Parathyroid adenoma (tissue), 2 donors: ENCODE measurements at regions not wholly inside any gene's neighbourhood (a gene's known extent, or its start where the extent isn't known, plus 50 kb on each side); places are given as distances from the start of the nearest gene placed in this dataset.

Experiments
- H2AFZ ChIP-seq: fragments of 300-600 bp; sonication (generic); one replicate; pipeline ENCODE4 v1.7.0; 2017; ENCODE audit warnings: antibody characterized with exemption, mild to moderate bottlenecking
- H3K27ac ChIP-seq: fragments of 300-600 bp; sonication (generic); one replicate; pipeline ENCODE4 v1.7.0; 2017
- H3K27me3 ChIP-seq: fragments of 300-600 bp; sonication (generic); one replicate; pipeline ENCODE4 v1.7.0; 2017; ENCODE audit warnings: low read length; ENCODE audit not compliant: control insufficient read depth, insufficient read depth
- H3K36me3 ChIP-seq: fragments of 300-600 bp; sonication (generic); one replicate; pipeline ENCODE4 v1.7.0; 2017; ENCODE audit warnings: low read length; ENCODE audit not compliant: control insufficient read depth, insufficient read depth
- H3K4me1 ChIP-seq: fragments of 300-600 bp; sonication (generic); one replicate; pipeline ENCODE4 v1.7.0; 2017; ENCODE audit warnings: control low read depth
- H3K4me2 ChIP-seq: fragments of 300-600 bp; sonication (generic); one replicate; pipeline ENCODE4 v1.7.0; 2017; ENCODE audit warnings: low read length
- H3K4me3 ChIP-seq: fragments of 300-600 bp; sonication (generic); one replicate; pipeline ENCODE4 v1.7.0; 2017; ENCODE audit warnings: low read depth, low read length
- H3K79me2 ChIP-seq: fragments of 300-600 bp; sonication (generic); one replicate; pipeline ENCODE4 v1.7.0; 2017; ENCODE audit warnings: control low read depth
- H3K9ac ChIP-seq: fragments of 300-600 bp; sonication (generic); one replicate; pipeline ENCODE4 v1.7.0; 2017; ENCODE audit warnings: mild to moderate bottlenecking
- H3K9me3 ChIP-seq: fragments of 300-600 bp; sonication (generic); one replicate; pipeline ENCODE4 v1.7.0; 2017; ENCODE audit warnings: low read length; ENCODE audit not compliant: control insufficient read depth
- TF ChIP-seq, protein P1 (sequence below): fragments of 300-600 bp; sonication (generic); IDR thresholded peaks from one replicate; pipeline ENCODE4 v1.7.0; 2017; ENCODE audit warnings: antibody characterized with exemption, mild to moderate bottlenecking
- donor health status: primary hyperparathyroidism.

- Histone ChIP-seq H3K27me3 (no peaks in the 10 kb centered on the region), H3K36me3 (no peaks in the 10 kb centered on the region), H3K79me2 (no peaks in the 10 kb centered on the region), H3K27ac (no peak overlapping the region), H3K4me3 (no peak overlapping the region), H3K9ac (no peak overlapping the region), H3K9me3 (no peaks in the 10 kb centered on the region), H3K4me2 (no peak overlapping the region), H2AFZ (no peak overlapping the region), H3K4me1 (no peaks in the 10 kb centered on the region)
- TF ChIP-seq, protein P1, sequence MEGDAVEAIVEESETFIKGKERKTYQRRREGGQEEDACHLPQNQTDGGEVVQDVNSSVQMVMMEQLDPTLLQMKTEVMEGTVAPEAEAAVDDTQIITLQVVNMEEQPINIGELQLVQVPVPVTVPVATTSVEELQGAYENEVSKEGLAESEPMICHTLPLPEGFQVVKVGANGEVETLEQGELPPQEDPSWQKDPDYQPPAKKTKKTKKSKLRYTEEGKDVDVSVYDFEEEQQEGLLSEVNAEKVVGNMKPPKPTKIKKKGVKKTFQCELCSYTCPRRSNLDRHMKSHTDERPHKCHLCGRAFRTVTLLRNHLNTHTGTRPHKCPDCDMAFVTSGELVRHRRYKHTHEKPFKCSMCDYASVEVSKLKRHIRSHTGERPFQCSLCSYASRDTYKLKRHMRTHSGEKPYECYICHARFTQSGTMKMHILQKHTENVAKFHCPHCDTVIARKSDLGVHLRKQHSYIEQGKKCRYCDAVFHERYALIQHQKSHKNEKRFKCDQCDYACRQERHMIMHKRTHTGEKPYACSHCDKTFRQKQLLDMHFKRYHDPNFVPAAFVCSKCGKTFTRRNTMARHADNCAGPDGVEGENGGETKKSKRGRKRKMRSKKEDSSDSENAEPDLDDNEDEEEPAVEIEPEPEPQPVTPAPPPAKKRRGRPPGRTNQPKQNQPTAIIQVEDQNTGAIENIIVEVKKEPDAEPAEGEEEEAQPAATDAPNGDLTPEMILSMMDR = no peak
Measured at GRCh38 chr15:39239562-39239961, 341.3 kb upstream of the THBS1 start.

- TF ChIP-seq, protein P1 = no peak
- Histone ChIP-seq H3K4me2 (no peak overlapping the region), H2AFZ (no peak overlapping the region), H3K79me2 (no peaks in the 10 kb centered on the region), H3K4me3 (no peak overlapping the region), H3K36me3 (no peaks in the 10 kb centered on the region), H3K9me3 (no peaks in the 10 kb centered on the region), H3K27ac (no peak overlapping the region), H3K27me3 (no peaks in the 10 kb centered on the region), H3K4me1 (no peaks in the 10 kb centered on the region), H3K9ac (no peak overlapping the region)
Measured at GRCh38 chr15:39242345-39242744, 338.5 kb upstream of the THBS1 start.

- Histone ChIP-seq H2AFZ (no peak overlapping the region), H3K4me3 (no peak overlapping the region), H3K27me3 (no peaks in the 10 kb centered on the region), H3K4me2 (no peak overlapping the region), H3K4me1 (no peaks in the 10 kb centered on the region), H3K36me3 (no peaks in the 10 kb centered on the region), H3K27ac (no peak overlapping the region), H3K79me2 (no peaks in the 10 kb centered on the region), H3K9ac (no peak overlapping the region), H3K9me3 (no peaks in the 10 kb centered on the region)
- TF ChIP-seq, protein P1 = no peak
Measured at GRCh38 chr15:39243396-39243795, 337.5 kb upstream of the THBS1 start.

- H3K4me3 ChIP-seq = no peak overlapping the region
- no peak overlapping the region for H3K27ac ChIP-seq
- no peaks in the 10 kb centered on the region for H3K27me3 ChIP-seq
- H3K4me1 ChIP-seq = no peaks in the 10 kb centered on the region
- TF ChIP-seq, protein P1 = no peak
- no peaks in the 10 kb centered on the region for H3K79me2 ChIP-seq
- H3K9me3 ChIP-seq = no peaks in the 10 kb centered on the region
- no peak overlapping the region for H3K4me2 ChIP-seq
- no peak overlapping the region for H2AFZ ChIP-seq
- H3K36me3 ChIP-seq = no peaks in the 10 kb centered on the region
- no peak overlapping the region for H3K9ac ChIP-seq
Measured at GRCh38 chr15:39244776-39245175, 336.1 kb upstream of the THBS1 start.

DNA sequence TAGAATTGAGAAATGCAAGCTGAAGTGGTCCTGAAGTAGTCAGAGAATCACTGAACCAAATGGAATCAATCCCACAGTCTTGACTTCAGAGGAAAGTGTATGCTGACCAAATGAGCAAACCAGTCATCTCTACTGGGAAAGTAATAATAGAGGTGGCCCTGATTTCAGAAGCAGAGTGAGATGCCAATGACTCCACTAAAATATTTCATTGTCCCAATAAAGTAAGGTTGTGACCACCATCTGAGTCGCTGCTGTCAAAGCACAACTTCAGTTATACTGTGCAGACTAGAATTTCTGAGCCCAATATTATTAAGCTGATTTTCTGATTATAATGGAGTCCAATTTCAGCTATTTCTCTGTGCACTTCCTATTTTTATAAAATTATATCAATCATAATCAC is 334.4 kb upstream of the THBS1 start:
- Histone ChIP-seq H2AFZ (no peak overlapping the region), H3K9me3 (no peaks in the 10 kb centered on the region), H3K9ac (no peak overlapping the region), H3K36me3 (no peaks in the 10 kb centered on the region), H3K27ac (no peak overlapping the region), H3K4me2 (no peak overlapping the region), H3K4me3 (no peak overlapping the region), H3K27me3 (no peaks in the 10 kb centered on the region), H3K79me2 (no peaks in the 10 kb centered on the region), H3K4me1 (no peaks in the 10 kb centered on the region)
- TF ChIP-seq, protein P1 = no peak
